DMS 273 treated with DMSO at 0.1 percent for 48 hours (cell line): ENCODE measurements at regions not wholly inside any gene's neighbourhood (a gene's known extent, or its start where the extent isn't known, plus 50 kb on each side); places are given as distances from the start of the nearest gene placed in this dataset.

Experiments
- DNase-seq: peaks from one replicate; lab custom pipeline; 2025; lab: John Stamatoyannopoulos, UW

DNA sequence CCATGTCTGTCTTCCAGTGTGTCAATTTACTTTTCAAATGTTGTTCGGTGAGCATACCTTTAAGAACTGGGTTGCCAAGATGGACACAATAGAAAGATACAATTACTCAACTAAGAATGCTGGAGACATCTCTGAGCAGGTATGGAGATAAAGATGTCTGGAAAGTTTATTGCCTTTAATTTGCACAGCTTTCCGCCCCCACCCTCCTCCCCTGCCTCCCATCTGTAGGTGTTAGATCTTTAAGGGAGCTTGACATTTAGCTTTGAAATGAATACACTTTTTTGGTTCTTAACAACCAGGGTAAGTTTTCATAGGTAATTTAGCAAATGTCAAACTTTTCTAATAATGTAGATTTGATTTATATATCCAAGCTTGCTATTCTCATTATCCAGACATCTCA lies 104.4 kb downstream of the BTBD3 start:
- no peak for DNase-seq

DNA sequence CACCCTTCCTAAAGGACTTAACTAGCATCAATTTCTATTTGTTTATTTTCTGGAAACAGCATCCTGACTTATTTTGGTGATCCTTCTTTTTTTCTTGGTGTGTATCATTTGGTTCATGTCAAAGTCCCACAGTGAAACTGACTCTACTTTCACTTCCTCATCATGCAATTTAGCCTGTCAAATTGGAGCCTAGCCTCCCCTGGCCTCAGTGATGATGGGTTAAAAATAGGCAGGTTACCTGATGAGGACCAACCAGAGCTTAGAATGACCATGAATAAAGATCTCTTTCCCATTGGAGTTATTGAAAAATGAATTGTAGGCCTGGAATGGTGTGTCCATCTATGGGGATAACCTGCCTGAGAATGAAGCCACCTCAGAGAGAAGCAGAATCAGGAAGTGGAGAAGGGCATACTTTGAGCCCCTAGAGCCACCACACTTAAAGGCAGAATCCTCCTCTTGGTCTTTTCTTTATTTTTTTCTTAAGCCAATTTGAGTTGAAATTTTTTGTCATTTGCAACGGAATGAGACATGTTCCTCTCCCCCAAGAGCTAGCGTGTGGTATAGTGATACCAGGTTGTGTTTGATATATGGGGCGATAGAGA lies 105.6 kb downstream of the BTBD3 start:
- DNase-seq: no peak

DNA sequence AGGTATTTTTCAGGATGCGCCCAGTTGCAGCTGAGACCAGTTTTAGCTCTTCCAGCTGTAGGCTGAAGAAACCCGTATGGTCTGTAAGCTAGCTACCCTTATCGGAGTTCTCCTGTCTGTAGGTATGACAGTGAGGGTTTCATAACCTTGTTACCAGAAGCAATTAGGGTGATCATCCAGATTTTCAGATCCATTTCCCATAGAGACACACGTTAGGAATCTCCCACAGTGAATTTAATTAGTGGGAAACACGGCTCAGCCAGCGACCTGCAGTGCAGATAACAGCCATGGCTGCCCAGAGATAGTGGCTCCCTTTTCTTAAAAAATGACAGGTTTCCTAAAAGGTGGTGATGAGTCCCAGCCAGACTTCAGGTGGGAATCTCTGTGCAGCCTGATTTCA lies 111.1 kb downstream of the BTBD3 start:
- no peak for DNase-seq

DNA sequence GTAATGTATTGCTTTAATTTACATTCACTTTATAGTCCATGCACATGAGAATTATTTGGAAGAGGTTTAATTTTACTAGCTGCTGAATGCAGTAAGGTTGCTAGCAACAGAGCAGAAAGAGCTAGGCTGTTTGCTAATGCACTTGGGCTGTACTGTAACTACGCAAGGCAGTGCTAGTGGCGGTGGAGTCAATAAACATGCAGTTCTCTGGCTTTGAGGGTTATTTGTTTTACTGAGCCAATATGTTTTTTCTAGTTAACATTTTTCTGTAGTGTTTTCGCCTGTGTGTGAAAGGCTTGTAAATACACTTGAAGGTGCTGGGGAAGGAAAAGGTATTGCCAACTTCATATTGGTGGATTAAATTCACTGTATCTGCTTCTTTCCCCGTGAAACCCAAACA lies 112.8 kb downstream of the BTBD3 start:
- DNase-seq: no peak

DNA sequence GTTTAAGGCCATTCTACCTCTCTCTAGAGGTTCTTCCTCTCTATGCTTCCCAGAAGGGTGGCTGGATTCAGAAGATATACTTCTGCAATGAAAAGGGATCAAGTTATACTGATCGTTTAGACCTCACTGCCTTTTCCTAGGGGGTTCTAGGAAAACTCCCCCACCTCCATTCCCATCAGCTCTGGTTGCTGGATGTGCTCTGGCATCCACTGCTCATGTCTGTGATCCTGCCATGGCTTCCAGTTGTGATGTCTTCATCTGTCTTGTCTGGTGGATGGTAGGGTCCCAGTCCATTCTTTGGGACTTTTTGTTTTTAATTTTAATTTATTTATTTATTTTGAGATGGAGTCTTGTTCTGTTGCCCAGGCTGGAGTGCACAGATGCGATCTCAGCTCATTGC lies 118.4 kb downstream of the BTBD3 start:
- no peak for DNase-seq

DNA sequence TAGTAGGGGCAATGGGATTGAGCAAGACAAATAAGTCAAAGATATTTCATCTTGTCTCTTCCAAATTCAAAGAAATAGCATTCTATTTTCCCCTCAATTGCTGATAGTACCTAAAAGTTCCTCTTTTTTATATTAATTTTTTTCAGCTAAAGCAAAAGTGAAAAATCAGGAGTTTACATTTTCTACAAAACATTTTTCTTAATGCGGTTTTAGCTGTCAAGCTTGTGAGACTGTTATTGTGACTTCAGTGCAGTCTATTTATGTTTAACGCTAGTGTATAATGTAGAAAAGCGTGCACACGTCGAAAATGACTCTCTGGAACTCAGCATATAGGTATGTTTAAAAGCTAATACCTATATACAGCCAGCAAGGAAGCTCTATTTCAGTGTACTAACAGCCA lies 119.8 kb downstream of the BTBD3 start:
- no peak for DNase-seq

DNA sequence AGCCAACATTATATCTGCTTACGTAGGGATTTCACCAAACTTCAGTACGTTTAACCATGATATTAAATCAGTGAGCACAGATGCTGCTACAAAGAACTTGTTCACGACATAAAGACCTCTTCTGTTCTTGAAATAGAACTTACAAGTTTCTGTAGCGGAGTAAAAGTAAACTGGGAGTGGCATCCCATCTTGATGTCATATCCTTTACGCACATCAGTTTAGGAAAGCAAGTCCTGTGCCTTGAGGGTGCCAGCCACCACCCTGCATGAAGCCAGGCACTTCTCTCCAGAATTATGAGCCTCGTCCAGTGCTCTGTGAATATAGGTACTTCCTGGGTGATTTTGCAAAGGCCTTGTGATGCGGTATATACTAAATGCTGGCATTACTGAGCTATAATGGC lies 122.6 kb downstream of the BTBD3 start:
- no peak for DNase-seq

DNA sequence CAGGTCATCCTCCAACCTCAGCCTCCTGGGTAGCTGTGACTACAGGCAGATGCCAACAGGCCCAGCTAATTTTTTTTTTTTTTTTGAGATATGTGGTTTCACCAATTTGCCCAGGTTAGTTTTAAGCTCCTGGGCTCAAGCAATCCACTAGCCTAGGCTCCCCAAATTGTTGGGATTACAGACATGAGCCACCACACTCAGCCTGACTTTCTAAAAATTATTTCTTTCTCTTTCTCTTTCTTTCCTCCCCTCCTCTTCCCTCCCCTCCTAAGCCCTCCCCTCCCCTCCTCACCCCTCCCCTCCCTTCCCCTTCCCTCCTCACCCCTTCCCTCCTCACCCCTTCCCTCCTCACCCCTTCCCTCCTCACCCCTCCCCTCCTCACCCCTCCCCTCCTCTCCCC lies 127.3 kb downstream of the BTBD3 start:
- no peak for DNase-seq

DNA sequence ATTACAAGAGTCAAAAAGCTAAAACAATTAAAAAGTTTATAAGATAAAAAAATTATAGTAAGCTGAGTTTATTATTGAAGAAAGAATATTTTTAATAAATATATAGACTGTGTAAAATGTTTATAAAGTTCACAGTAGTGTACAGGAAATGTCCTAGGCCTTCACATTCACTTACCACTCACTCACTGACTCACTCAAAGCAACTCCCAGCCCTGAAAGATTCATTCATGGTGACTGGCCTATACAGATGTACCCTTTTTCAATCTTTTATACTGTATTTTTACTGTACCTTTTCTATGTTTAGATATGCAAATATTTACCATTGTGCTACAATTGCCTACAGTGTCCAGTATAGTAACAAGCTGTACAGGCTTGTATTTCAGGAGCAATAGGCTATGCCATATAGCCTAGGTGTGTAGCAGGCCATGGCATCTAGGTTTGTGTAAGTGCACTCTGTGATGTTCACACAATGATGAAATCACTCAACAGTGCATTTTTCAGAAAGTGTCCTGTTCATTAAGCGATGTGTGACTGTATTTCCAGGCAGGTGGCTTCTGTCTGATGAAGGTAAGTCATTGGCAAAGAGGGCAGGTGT lies 130.2 kb downstream of the BTBD3 start:
- DNase-seq: no peak

DNA sequence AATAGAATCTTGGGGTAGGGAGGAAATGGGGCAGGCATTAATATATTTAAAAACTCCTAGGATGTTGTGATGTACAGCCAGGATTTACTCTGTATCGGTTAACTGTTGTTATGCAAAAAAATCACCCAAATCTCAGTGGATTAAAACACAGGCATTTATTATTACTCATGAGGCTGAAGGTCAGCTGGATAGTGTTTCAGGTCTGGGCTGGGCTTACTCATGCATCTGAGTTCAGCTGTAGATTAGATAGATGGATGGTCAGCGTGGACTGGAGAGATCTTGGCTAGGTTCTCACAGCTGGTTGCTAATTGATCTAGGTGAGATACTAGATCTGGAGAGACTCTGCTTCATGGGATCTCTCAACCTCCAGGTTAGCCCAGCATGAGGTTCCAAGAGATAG lies 131.4 kb downstream of the BTBD3 start:
- DNase-seq: no peak

DNA sequence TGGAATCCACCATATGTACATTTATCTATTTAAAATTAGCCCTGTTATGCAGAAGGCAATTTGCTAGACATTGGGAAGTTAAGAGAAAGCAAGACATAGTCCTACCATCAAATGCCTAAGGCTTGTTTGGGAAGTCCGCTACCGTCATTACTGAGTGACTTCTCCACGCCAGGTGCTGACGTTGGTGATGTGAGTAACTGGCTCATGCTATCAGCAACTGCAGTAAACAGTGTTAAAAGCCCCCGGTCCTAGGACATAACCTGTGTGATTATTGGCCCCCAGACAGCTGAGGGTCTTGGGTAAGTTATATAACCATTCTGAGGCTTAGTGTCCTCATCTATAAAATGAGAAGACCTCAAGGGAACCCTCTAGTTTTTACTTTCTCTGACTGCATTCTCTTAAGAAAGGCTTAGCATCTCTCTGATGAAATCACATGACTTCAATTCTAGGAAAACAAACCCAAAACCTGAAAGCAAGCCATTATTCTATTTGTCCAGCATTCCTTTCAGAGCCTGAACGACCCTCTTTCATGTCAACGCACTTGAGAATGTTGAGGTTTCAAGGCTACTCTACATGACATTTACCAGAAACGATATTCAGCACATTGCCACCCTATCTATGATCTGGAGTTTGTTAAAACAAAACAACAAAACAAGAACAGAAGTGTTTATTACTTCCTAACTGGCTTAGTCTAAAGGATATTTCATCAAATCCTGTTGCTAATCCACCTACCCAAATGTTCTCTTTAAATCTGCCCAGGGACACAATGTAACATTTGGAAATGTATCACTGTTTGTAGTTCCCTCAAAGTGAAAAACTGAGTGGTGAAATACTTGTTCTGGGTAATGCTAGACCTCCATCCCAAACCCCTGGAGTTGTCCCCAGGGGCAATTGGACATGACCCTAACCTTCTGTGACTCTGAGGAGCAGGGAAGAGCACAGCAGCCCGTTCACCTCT lies 133.8 kb downstream of the BTBD3 start:
- DNase-seq: no peak

DNA sequence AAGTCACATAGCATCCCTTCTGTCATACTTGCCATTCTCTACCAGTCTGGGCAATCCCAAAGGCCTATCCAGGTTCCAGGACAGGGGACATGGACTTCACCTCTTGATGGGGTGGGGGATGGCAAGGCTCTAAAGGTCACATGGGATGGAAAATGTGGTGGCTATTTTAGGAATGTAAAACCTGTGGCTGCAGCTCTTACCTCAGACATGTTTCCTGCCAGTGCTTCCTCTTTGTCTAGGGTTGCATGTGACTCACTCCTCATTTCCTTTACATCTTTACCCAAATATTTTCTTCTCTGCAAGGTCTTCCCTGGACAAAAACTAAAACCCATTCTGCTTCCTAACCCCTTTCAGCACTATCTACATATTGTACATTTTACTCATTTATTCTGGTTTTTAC lies 135.7 kb downstream of the BTBD3 start:
- no peak for DNase-seq

DNA sequence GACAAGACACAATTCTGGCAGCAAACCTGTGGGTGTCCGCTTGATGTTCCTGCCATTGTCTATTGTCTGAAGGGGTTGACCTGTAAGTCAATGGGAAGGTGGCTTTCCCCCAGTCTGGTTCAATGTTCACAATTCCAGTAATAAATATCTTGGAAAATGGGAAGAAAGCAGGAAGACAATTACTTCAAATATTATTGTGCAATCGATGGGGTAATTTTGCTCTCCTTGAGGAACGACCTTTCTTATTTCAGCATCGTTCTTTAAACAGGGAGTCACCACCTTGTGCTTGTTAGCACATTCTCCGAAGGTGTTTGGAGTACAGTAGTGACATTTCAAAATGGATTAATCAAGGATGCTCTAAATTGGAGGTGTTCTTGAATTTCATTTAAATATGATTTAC lies 136.9 kb downstream of the BTBD3 start:
- no peak for DNase-seq

DNA sequence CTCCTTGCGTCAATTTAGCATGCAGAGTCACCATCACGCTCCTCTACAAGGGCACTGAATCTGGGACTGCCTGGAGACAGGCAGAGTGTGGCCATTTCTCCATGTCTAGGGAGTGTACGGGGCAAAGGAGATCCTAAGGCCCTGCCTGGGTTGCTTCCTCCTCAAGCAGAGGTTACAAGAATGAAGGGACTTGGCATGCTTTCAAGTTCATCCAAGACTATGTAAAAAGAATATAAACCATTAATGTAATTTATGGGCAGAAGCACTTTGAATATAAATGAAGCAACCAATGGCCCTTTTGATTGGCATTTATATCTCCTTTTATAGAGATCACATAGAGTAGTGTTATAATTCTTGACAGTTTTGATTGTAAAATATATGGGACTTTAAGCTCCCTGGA lies 137.5 kb downstream of the BTBD3 start:
- DNase-seq: no peak

DNA sequence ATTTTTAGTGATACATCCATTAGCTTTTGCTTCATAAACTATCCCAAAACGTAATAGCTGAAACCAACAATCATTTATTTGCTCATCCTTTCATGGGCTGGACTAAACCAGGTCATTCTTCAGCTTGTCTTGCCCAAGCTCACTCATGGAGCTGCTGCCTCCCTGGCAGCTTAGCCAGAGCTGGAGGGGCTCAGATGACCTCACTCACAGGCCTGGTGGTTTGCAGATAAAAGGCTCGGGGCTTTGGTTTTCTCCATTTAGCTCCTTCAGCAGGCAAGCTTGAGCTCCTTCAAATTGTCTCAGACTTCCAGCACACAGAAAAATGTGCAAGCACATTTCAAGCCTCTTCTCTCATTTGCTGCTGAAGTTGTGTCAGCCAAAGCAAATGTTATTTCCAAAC lies 139.1 kb downstream of the BTBD3 start:
- DNase-seq: no peak

DNA sequence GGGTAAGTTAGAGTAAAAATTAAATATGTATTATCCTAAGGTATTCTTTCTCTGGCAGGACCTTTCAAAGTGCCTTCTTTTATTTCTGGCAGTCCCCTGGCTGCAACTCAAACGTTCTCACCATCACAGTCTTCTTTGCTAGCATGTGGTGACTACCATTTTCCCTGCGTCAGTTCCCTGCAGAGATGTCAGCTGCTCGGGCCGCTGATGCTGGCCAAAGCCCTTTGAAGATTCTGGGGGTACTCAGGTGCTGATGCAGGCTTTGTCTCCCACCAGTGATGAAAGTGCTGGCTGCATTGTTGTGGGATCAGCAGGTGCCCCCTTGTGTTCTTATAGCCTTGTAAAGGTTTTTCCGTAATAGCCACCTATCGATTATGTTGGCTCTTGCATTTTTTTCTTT lies 140.1 kb downstream of the BTBD3 start:
- no peak for DNase-seq

DNA sequence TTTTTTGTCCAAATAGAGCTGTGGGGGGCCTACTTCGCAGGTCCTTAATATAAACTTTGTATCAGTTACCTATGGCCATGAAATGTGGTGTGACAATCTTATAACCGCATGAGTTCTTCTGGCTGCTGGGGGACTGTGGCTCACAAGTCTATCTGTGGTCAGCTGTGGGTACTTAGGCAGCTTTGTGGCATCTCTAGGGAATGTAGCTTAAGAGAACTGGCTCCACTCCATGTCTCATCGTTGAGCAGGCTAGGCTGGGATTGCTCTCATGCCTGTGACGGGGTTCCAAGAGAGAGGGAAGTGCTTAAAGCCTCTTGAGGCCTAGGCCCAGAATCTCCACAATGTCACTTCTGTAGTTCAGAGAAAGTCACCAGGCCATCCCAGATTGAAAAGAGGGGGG lies 140.5 kb downstream of the BTBD3 start:
- no peak for DNase-seq

DNA sequence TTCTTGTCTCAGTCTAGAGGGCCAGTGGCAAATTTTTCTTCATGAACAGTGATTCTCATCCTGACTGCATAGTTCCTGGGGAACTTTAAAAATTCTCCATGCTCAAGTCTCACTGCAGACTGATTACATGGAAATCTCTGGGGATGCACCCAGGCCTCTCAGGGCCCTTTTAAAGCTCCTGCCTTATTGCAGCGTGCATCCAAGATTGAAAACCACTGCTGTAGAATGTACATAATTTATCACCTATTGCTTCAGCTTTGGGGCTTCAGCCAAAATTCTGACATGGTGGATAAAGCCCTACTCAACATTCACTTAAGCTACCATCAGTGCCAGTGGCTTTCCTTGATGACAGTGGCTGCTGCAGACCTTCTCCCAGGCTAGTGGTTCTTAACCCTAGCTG lies 143.8 kb downstream of the BTBD3 start:
- no peak for DNase-seq

DNA sequence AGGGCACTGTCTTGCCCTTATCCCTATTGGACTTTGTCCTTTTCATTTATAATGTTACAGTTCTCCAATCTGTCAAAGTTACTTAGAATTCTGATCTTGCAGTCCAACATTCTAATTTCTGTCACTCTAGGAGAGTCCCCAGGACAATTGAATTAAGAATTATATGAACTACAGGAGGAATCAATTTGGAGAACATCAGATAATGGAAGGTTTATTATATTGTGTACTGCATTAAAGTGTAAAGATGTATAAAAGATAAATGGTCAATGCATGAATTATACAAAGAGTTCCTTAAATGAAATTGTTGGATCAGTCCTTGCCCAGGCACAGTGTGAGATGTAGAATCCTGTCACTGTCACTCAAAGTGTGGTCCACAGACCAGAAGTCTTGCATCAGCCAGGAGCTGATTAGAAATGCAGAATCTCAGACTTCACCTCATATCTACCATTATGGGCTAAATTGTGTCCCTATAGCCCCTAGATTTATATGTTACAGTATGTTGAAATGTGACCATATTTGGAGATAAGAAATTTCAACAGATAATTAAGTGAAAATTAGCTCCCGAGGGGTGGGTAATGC lies 145.5 kb downstream of the BTBD3 start:
- no peak for DNase-seq

DNA sequence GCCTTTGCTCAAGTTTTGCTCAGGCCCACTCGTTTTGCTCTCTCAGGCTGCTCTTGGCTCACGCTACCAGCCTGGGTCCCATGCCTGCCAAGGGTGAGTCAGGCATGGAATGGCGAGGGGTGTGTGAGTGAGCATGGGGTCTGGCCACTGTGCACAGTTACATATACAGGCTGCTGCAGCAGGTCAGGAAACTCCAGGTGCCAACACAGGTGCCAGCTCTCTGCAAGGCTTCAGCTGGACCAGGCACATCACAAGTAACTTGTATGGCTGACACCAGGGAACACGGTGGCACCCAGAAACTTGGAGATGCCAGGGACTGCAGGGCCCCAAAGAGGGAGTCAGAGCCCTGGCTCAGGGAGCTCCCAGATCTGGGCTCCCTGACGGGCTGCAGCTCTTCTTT lies 146.8 kb downstream of the BTBD3 start:
- no peak for DNase-seq

DNA sequence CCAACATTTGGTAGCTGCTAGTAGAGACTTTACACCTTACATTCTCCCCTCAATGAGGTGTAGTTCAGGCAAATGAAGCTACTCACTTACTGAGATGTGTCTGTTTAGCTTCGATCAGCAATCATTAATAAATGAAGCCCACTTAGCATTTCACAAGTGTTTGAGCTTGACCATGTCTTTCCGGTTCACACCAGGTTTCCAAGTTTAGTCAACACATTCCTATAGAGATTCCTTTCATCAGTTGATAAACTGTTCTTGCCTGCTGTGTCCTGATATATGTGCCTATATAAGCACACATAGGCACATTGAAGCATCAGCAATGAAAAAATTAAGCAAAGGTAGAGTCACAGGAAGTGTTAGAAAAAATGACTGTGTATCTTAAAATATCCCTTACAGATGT lies 150.0 kb downstream of the BTBD3 start:
- no peak for DNase-seq

DNA sequence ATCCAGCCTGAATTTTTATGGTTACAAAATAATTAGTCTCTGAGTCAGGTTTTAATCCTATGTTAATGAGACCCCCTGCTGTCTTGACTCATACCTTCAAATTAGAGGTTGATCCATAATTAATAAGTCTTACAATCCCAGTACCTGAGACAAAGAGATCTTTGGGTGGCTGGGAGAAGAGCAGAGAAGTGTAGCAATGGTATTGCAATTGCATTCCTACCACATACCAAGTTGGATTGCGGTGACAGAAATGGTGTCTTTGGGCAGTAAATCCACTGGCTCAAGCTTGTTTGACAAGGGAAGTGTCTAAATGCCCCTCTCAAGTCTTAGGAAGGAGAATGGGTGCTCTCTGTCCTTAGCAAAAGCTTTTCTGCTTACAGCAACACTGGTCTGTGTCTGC lies 150.4 kb downstream of the BTBD3 start:
- DNase-seq: no peak

DNA sequence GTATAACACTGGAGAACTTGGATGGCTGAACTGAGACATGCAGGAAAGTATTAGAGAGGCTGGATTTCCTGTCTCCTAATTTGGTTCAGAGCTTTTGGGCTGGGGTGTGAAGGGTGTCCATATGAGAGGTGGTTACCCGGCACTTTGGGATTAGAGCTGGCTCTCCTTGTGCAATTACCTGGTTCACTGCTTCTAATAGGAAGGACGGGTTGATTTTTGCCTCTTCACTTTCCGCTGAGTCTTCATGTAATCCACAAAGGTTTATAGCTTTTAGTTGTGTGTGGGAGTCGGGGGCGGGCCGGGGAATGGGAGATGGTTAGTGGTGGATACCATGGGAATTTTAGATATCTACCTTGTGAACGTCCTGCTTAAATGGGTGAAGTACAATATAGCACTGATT lies 151.5 kb downstream of the BTBD3 start:
- no peak for DNase-seq
